Activated CD4-positive, alpha-beta memory T cell treated with anti-CD3 and anti-CD28 coated beads, Interleukin-2, amount 10 ng/mL, durations not matched to agents 7 days and 5 days (primary cell): ENCODE measurements at regions not wholly inside any gene's neighbourhood (a gene's known extent, or its start where the extent isn't known, plus 50 kb on each side); places are given as distances from the start of the nearest gene placed in this dataset.

Experiments
- CTCF ChIA-PET: fragments of 350-600 bp; sonication (Branson Sonifier 250); formaldehyde crosslinking; loops from one replicate; lab custom pipeline; 2021; ENCODE audit warnings: antibody characterized with exemption, inconsistent platforms; lab: Charles Lee
- POLR2A ChIA-PET: fragments of 350-600 bp; sonication (Branson Sonifier 250); formaldehyde crosslinking; loops from one replicate; lab custom pipeline; 2021; ENCODE audit warnings: antibody characterized with exemption; lab: Charles Lee
- DNase-seq: peaks from one replicate; pipeline ENCODE4 v3.0.0-alpha.2; 2020
- H3K27ac Mint-ChIP-seq: one replicate; pipeline ENCODE4 v1.8.0; 2021; ENCODE audit warnings: mild to moderate bottlenecking, mixed read lengths
- H3K27me3 Mint-ChIP-seq: one replicate; pipeline ENCODE4 v1.8.0; 2021; ENCODE audit warnings: mixed read lengths
- H3K36me3 Mint-ChIP-seq: one replicate; pipeline ENCODE4 v1.8.0; 2021; ENCODE audit warnings: low read depth, mixed read lengths
- H3K4me1 Mint-ChIP-seq: one replicate; pipeline ENCODE4 v1.8.0; 2021; ENCODE audit warnings: mixed read lengths
- H3K4me3 Mint-ChIP-seq: one replicate; pipeline ENCODE4 v1.8.0; 2021; ENCODE audit warnings: mild to moderate bottlenecking, mixed read lengths
- H3K9me3 Mint-ChIP-seq: one replicate; pipeline ENCODE4 v1.8.0; 2021; ENCODE audit warnings: mixed read lengths

GRCh38 chr4:81808011-81808672, 336.4 kb upstream of the RASGEF1B start:
- no peaks in the 10 kb centered on the region for H3K4me1 Mint-ChIP-seq
- peaks cover 2% of the 10 kb centered on the region for H3K27me3 Mint-ChIP-seq
- ChIA-PET CTCF (no interaction called here), POLR2A (no interaction called here)
- H3K9me3 Mint-ChIP-seq: no peaks in the 10 kb centered on the region
- H3K27ac Mint-ChIP-seq: no peak overlapping the region
- no peak for DNase-seq
- H3K4me3 Mint-ChIP-seq: no peak overlapping the region
- no peaks in the 10 kb centered on the region for H3K36me3 Mint-ChIP-seq

GRCh38 chr4:81807386-81807785, 335.7 kb upstream of the RASGEF1B start:
- ChIA-PET CTCF (no interaction called here), POLR2A (no interaction called here)
- peaks cover 2% of the 10 kb centered on the region for H3K4me1 Mint-ChIP-seq
- no peak overlapping the region for H3K27ac Mint-ChIP-seq
- H3K27me3 Mint-ChIP-seq: peaks cover under 1% of the 10 kb centered on the region
- H3K4me3 Mint-ChIP-seq: no peak overlapping the region
- no peaks in the 10 kb centered on the region for H3K36me3 Mint-ChIP-seq
- H3K9me3 Mint-ChIP-seq: no peaks in the 10 kb centered on the region
- no peak for DNase-seq

- Mint-ChIP-seq H3K4me3 (no peak overlapping the region), H3K27ac (no peak overlapping the region), H3K27me3 (no peaks in the 10 kb centered on the region), H3K4me1 (peaks cover 2% of the 10 kb centered on the region), H3K9me3 (no peaks in the 10 kb centered on the region), H3K36me3 (no peaks in the 10 kb centered on the region)
- CTCF ChIA-PET: no interaction called here
- DNase-seq: no peak
- POLR2A ChIA-PET: no interaction called here
Measured at GRCh38 chr4:81806485-81806884, 334.8 kb upstream of the RASGEF1B start.

DNA sequence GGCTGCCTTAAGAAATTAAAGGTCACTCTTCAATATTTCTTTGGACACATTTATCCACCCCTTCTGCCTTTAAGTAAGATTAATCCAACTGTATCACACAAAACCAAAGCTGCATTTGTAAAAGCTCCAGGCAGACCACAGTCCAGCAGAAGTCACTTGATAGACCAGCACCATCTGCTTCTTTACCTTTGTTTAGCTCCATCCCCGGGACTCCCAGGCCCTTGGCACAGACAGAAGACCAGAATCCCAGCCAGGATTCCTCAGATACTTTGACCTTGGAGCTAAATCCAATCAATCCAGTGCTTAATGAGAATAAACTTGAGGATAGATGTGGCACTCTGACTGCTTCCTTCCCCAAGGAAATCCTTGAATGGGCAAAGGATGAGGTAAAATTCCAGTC, 333.1 kb upstream of the RASGEF1B start:
- no peaks in the 10 kb centered on the region for H3K9me3 Mint-ChIP-seq
- H3K27me3 Mint-ChIP-seq: no peaks in the 10 kb centered on the region
- H3K4me3 Mint-ChIP-seq: no peak overlapping the region
- peaks cover 2% of the 10 kb centered on the region for H3K4me1 Mint-ChIP-seq
- DNase-seq: no peak
- H3K27ac Mint-ChIP-seq: no peak overlapping the region
- CTCF ChIA-PET: no interaction called here
- no peaks in the 10 kb centered on the region for H3K36me3 Mint-ChIP-seq
- POLR2A ChIA-PET: no interaction called here

DNA sequence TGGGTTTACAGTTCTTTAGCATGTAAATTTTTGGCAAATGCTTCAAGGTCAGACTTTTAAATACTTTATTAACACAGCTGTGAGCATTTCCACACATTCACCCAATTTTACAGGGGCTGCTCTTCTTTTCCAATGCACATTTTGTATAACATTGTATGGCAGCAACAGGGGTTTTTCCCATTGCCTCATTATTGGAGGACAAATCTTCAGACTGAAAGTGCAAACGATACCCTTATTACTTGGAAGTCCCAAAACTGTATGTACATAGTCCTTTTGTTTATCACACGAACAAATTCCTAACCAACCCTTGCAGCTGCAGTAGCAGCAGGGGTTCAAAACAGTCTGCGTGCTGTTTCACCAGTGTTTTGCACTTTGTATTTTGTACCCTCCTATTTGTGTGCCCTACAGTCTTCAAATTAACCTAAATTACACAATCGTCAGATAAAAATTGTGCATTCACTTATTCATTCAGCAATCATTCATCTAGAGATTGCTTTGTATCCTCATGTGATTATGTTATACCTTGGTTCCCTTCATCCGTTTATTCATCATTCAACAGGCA, 330.7 kb upstream of the RASGEF1B start:
- Mint-ChIP-seq H3K4me3 (no peak overlapping the region), H3K36me3 (no peaks in the 10 kb centered on the region), H3K27ac (no peak overlapping the region), H3K9me3 (peaks cover 3% of the 10 kb centered on the region), H3K27me3 (no peaks in the 10 kb centered on the region), H3K4me1 (peaks cover 2% of the 10 kb centered on the region)
- no peak for DNase-seq
- CTCF ChIA-PET: no interaction called here
- POLR2A ChIA-PET: no interaction called here

GRCh38 chr4:81799371-81799770, 327.7 kb upstream of the RASGEF1B start:
- Mint-ChIP-seq H3K27ac (no peak overlapping the region), H3K9me3 (peaks cover 3% of the 10 kb centered on the region), H3K4me3 (no peak overlapping the region), H3K4me1 (peaks cover 9% of the 10 kb centered on the region), H3K27me3 (no peaks in the 10 kb centered on the region), H3K36me3 (no peaks in the 10 kb centered on the region)
- ChIA-PET CTCF (no interaction called here), POLR2A (no interaction called here)
- DNase-seq: no peak

DNA sequence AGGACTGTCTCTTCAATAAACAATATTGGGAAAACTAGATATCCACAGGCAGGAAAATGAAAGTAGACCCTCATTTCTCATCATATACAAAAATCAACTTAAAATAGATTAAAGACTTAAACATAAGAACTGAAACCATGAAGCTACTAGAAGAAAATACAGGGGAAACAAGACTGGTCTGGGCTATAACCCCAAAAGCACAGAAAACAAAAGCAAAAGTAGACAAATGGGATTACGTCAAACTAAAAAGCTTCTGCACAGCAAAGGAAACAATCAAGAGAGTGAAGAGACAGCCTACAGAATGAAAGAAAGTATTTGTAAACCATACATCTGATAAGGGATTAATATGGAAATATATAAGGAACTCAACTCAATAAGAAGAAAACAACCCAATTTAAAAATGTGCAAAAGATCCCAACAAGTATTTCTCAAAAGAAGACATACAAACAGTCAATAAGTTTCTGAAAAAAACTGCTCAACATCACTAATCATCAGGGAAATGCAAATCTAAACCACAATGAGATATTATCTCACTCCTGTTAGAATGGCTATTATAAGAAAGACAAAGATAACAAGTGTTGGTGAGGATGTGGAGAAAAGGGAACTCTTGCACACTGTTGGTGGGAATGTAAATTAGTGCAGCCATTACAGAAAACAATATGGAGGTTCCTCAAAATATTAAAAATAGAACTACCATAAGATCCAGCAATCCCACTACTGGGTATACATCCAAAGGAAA, 325.3 kb upstream of the RASGEF1B start:
- Mint-ChIP-seq H3K9me3 (peaks cover 3% of the 10 kb centered on the region), H3K27me3 (no peaks in the 10 kb centered on the region), H3K4me1 (peaks cover 8% of the 10 kb centered on the region), H3K27ac (peak overlapping the region; percentile 63), H3K36me3 (no peaks in the 10 kb centered on the region), H3K4me3 (no peak overlapping the region)
- DNase-seq: no peak
- CTCF ChIA-PET: no interaction called here
- POLR2A ChIA-PET: no interaction called here

- Mint-ChIP-seq H3K4me1 (peaks cover 8% of the 10 kb centered on the region), H3K27ac (no peak overlapping the region), H3K27me3 (no peaks in the 10 kb centered on the region), H3K9me3 (peaks cover under 1% of the 10 kb centered on the region), H3K4me3 (no peak overlapping the region), H3K36me3 (no peaks in the 10 kb centered on the region)
- DNase-seq: no peak
- ChIA-PET POLR2A (no interaction called here), CTCF (no interaction called here)
Measured at GRCh38 chr4:81792521-81792920, 320.8 kb upstream of the RASGEF1B start.

- Mint-ChIP-seq H3K4me1 (peaks cover 12% of the 10 kb centered on the region), H3K4me3 (no peak overlapping the region), H3K27me3 (no peaks in the 10 kb centered on the region), H3K9me3 (no peaks in the 10 kb centered on the region), H3K36me3 (no peaks in the 10 kb centered on the region), H3K27ac (no peak overlapping the region)
- no peak for DNase-seq
- POLR2A ChIA-PET: no interaction called here
- CTCF ChIA-PET: no interaction called here
Measured at GRCh38 chr4:81790477-81790876, 318.8 kb upstream of the RASGEF1B start.

- Mint-ChIP-seq H3K36me3 (no peaks in the 10 kb centered on the region), H3K4me1 (peaks cover 13% of the 10 kb centered on the region), H3K27me3 (no peaks in the 10 kb centered on the region), H3K9me3 (no peaks in the 10 kb centered on the region), H3K27ac (no peak overlapping the region), H3K4me3 (no peak overlapping the region)
- DNase-seq: no peak
- CTCF ChIA-PET: no interaction called here
- POLR2A ChIA-PET: no interaction called here
Measured at GRCh38 chr4:81789741-81790399, 318.2 kb upstream of the RASGEF1B start.

DNA sequence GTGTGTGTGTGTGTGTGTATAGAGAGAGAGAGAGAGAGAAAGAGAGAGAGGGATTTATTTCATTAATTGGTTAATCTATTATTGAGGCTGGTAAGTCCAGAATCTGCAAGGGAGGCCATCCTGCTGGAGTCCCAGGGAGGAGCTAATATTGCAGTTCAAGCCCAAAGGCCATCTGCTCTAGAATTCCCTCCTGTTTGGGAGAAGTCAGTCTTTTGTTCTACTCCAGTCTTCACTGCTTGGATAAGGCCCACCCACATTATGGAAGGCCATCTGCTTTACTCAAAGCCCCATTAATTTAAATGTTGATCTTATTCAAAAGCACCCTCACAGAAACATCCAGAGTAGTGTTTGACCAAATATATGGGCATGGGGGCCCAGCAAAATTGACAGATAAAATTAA, 317.5 kb upstream of the RASGEF1B start:
- CTCF ChIA-PET: no interaction called here

DNA sequence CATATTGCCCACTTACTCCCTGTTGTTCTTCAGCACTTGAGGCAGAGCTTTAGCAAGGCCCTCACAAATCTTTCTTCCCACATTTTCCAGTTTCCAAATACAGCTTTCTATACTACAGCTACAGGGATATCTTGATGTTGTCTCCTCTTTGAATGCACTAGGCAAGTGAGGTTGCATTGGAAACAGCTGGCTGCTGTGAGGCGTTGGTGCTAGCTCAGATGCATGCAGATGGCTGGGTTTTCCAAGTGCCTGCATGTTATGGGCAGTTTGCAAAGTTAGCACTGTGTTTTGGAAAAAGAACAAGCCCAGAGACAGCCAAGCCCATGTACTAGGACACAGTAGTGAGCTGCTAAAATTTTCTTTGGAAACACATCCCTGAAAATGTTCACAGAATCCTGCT, 315.1 kb upstream of the RASGEF1B start:
- no peaks in the 10 kb centered on the region for H3K27me3 Mint-ChIP-seq
- H3K36me3 Mint-ChIP-seq: no peaks in the 10 kb centered on the region
- no peak overlapping the region for H3K4me3 Mint-ChIP-seq
- CTCF ChIA-PET: interaction anchor here (1.2 kb wide), 1 partner anchor 319 kb away, joined by 3 read pairs; no protein-coding TSS in a partner anchor
- no peaks in the 10 kb centered on the region for H3K9me3 Mint-ChIP-seq
- no peak for DNase-seq
- peaks cover 13% of the 10 kb centered on the region for H3K4me1 Mint-ChIP-seq
- POLR2A ChIA-PET: no interaction called here
- H3K27ac Mint-ChIP-seq: no peak overlapping the region

More for the DNA sequence above, 317.5 kb upstream of the RASGEF1B start:
- no peak for DNase-seq
- Mint-ChIP-seq H3K4me1 (peaks cover 13% of the 10 kb centered on the region), H3K36me3 (no peaks in the 10 kb centered on the region), H3K9me3 (no peaks in the 10 kb centered on the region), H3K27ac (no peak overlapping the region), H3K27me3 (no peaks in the 10 kb centered on the region), H3K4me3 (no peak overlapping the region)
- POLR2A ChIA-PET: no interaction called here

- H3K4me3 Mint-ChIP-seq: no peak overlapping the region
- no peak for DNase-seq
- no peaks in the 10 kb centered on the region for H3K9me3 Mint-ChIP-seq
- no peaks in the 10 kb centered on the region for H3K27me3 Mint-ChIP-seq
- CTCF ChIA-PET: interaction anchor here (1.2 kb wide), 1 partner anchor 319 kb away, joined by 3 read pairs; no protein-coding TSS in a partner anchor
- POLR2A ChIA-PET: no interaction called here
- H3K36me3 Mint-ChIP-seq: no peaks in the 10 kb centered on the region
- peaks cover 13% of the 10 kb centered on the region for H3K4me1 Mint-ChIP-seq
- no peak overlapping the region for H3K27ac Mint-ChIP-seq
Measured at GRCh38 chr4:81786063-81786763, 314.5 kb upstream of the RASGEF1B start.
